HG03469 (cell line): ENCODE measurements at regions not wholly inside any gene's neighbourhood (a gene's known extent, or its start where the extent isn't known, plus 50 kb on each side); places are given as distances from the start of the nearest gene placed in this dataset.

Source experiments
- ATAC-seq: cut with Tn5 transposase; IDR thresholded peaks from one replicate; pipeline ENCODE4 v1.9.1; 2021; ENCODE audit warnings: mild to moderate bottlenecking, moderate library complexity, moderate number of reproducible peaks; ENCODE audit not compliant: unreplicated experiment

GRCh38 chr4:122555216-122555615 is 65.7 kb downstream of the IL21 start:
- ATAC-seq, result no peak

GRCh38 chr4:122553432-122553831 is 67.4 kb downstream of the IL21 start:
- ATAC-seq, result no peak

GRCh38 chr4:122552898-122553297 is 68.0 kb downstream of the IL21 start:
- no peak for ATAC-seq

GRCh38 chr4:122548886-122549630 is 71.8 kb downstream of the IL21 start:
- ATAC-seq, result no peak

GRCh38 chr4:122548452-122548851 is 72.4 kb downstream of the IL21 start:
- ATAC-seq, result no peak

GRCh38 chr4:122542411-122543236 is 78.2 kb downstream of the IL21 start:
- peak; percentile 76 for ATAC-seq

DNA sequence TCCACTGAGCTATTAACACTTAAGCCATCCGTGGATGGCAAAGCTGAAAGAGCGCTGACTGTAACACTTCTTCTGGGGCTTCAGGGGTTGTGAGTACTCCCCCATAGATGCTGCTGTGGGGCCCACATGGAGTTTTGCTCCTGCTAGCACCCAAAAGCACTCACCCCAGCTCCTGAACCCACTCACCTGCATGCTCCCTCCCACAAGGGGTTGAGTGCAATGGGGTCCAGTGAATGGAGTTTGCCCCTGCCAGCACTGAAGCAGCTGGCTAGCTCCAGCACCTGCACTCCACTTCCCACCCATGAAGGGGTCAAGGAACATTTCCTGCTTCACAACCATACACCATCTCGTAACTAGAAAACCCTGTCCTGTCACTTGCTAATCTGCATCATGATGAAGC is 78.9 kb downstream of the IL21 start:
- no peak for ATAC-seq

GRCh38 chr4:122540838-122541237 is 80.0 kb downstream of the IL21 start:
- ATAC-seq, result no peak

DNA sequence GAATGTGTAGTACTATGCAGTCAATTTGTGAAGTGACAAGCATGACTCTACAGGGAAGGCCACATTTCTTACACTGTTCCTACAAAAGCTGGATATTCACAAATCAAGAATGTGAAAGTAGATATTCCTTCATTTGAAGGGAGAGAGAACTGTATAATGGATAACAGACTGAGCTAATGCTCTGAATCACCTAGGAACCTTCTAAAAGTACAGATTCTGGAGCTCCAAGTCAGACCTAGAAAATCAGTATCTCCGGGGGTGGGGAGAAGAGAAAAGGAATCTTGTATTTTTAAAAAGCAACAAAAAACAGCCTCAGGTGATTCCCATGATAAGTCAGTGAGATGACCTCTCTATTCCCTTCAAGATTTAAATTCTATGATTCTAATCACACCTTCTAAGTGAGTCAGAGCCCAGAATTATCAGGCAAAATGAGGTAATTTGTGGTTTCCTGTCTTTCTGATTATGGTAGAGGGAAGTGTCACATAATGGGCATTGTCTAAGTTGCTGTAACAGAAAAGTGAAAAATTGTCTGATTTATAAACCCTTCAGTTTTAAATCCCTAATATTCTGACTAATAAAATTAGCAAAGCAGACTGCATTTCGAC is 80.9 kb downstream of the IL21 start:
- ATAC-seq, result no peak

DNA sequence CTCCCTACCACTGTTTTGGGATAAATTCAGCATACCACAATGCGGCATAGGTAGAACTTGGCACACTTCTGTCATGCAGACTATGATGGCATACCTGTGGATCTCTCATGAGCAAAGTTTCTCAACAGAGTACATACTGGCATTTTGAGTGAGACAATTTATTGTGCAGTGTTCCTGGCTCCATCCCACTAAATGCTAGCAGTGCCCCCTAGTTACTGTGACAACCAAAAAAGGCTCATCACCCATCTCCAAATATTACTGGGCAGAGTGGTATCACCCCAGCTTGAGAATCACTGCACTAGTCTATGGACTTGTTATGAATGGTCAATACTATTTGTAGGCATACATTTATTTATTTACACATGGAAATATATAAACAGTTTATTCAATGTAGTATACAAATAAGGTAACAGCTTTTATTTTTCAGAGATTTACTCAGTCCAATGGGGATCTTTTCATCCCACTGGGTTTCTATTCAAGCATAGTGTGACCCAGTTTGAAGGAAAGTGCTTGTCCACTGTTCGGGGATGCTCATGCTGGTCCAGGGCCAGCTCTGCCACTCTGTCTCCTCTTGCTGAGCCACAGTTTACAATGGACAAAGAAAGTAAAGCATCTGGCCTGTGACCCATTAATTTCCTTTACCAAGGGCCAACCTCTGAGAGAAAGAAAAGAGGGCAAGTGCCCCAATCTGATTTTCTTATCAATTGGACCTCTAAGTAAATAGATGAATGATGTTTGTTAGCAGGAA is 81.0 kb upstream of the IL2 start:
- ATAC-seq, result no peak

DNA sequence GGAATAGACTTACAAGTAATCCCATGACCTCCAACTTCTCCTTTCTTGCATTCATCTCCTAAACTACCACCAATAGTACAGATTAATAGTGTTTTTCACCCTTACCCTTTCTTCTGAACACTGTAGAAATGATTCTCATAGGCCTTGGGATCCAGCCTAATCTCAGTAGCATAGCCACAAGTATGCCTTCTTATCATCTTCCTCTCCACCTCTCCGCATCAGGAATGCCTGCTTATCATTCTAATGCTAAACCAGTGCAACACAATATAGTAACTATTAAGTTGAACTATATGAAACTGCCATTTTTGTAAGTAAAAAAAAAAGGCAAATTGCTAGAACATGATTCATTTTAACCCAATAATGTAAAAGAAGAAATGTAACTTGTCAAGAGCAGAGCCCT is 79.5 kb upstream of the IL2 start:
- ATAC-seq, result no peak

DNA sequence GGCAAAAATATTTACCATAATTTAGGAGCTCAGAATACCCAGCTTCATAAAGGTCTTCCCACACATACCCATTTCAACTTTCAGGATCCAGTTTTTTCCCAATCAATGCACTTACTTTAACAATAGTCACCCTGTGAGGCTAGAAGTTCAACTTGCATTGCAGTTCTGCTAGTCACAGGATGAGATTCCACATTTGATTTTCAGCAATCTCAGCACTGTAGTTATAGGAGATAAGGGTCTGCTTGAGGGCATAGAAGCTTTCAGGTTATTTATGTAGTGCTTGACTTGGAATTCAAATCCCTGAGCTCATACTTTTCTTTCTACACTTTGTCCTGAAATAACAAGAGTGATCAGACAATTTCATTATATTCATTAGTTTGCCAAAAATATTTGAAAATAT is 78.3 kb upstream of the IL2 start:
- no peak for ATAC-seq

DNA sequence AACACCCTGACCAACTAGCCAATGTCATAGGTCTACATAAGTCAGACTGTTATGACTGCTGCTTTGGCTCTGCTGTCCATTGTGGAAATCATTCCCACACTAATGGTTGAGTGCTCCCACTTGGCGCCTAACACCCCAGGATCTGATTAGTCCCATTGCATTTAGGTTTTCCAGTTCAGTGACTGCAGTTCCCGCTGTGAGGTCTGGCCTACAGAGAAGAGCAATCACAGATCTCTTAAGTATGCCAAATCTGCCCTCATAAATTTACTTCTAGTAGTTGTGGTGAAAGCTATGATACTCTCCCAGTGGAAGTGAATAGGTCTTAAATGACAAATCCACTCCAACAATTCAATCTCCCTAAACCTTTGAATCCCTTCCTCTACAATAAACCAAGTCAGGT is 77.3 kb upstream of the IL2 start:
- ATAC-seq, result no peak

GRCh38 chr4:122532766-122533165 is 76.2 kb upstream of the IL2 start:
- ATAC-seq, result no peak

GRCh38 chr4:122531514-122531913 is 75.0 kb upstream of the IL2 start:
- no peak for ATAC-seq

- ATAC-seq, result no peak
Measured at GRCh38 chr4:122531038-122531437, 74.5 kb upstream of the IL2 start.

DNA sequence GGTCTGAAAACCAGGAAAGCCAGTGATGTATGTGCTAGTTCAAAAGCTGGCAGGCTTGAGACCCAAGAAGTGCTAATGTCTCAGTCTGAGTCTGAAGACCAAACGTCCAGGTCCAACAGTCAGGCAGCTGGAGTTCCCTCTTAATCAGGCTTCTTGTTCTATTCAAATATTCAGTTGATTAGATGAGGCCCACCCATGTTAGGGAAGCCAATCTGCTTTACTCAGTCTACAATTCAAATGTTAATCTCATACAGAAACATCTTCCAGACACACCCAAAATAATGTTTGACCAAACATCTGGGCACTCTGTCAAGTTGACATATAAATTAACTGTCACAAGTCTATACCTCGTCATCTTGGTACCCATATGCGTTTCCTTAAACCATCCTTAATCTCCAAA is 72.4 kb upstream of the IL2 start:
- ATAC-seq, result no peak

- ATAC-seq, result no peak
Measured at GRCh38 chr4:122525865-122526264, 69.3 kb upstream of the IL2 start.

DNA sequence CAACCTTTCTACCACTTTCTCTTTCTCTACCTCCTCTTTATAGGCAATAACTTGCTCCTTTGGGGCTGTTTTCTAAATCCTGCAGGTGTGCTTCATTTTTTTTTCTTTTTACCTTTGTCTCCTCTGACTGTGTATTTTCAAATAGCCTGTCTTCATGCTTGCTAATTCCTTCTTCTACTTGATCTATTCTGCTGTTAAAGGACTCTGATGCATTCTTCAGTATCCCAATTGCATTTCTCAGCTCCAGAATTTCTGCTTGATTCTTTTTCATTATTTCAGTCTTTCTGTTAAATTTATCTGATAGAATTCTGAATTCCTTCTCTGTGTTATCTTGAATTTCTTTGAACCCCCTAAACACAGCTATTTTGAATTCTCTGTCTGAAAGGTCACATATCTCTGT is 67.7 kb upstream of the IL2 start:
- ATAC-seq, result no peak

GRCh38 chr4:122522944-122523343 is 66.4 kb upstream of the IL2 start:
- no peak for ATAC-seq

GRCh38 chr4:122517345-122517744 is 60.8 kb upstream of the IL2 start:
- ATAC-seq, result no peak
